ENCODE measurements at regions not wholly inside any gene's neighbourhood (a gene's known extent, or its start where the extent isn't known, plus 50 kb on each side); places are given as distances from the start of the nearest gene placed in this dataset.

GRCh38 chr11:70028147-70028855, 49.8 kb upstream of the ANO1 start:
- no peak for DNase-seq
